ENCODE measurements at regions not wholly inside any gene's neighbourhood (a gene's known extent, or its start where the extent isn't known, plus 50 kb on each side); places are given as distances from the start of the nearest gene placed in this dataset.
"Not testable (repeated sequence)": the region's sequence is repeated elsewhere in the genome, so short reads cannot be mapped to it uniquely, and the experiment has no call there.

- DNase-seq, result peak; percentile 7
- Mint-ChIP-seq H3K27me3 (no peaks in the 10 kb centered on the region), H3K9me3 (ENCODE audit: low read depth) (peaks cover 11% of the 10 kb centered on the region), H3K36me3 (ENCODE audit: low read depth) (no peaks in the 10 kb centered on the region), H3K4me1 (peaks cover 4% of the 10 kb centered on the region), H3K27ac (no peak overlapping the region), H3K4me3 (no peak overlapping the region)
- ChIA-PET POLR2A (no interaction called here), CTCF (interaction anchor here (0.6 kb wide), 1 partner anchor 1355 kb away, joined by 4 read pairs; no protein-coding TSS in a partner anchor)
- peak; percentile 57 for ATAC-seq
- intact Hi-C loops (cut with DNase I, micrococcal nuclease), result loop anchor here in 1 of 2 experiments (5.0 kb wide), 1 partner anchor 59 kb away; no protein-coding TSS in a partner anchor
Measured at GRCh38 chr16:13378151-13378550, 476.8 kb downstream of the SHISA9 start.

- Mint-ChIP-seq H3K9me3 (ENCODE audit: low read depth) (peaks cover 16% of the 10 kb centered on the region), H3K4me3 (no peak overlapping the region), H3K36me3 (ENCODE audit: low read depth) (no peaks in the 10 kb centered on the region), H3K27ac (no peak overlapping the region), H3K4me1 (peaks cover 4% of the 10 kb centered on the region), H3K27me3 (no peaks in the 10 kb centered on the region)
- DNase-seq (no peak), ATAC-seq (no peak)
- CTCF ChIA-PET, result no interaction called here
- intact Hi-C loops (cut with DNase I, micrococcal nuclease), result loop anchor here in 1 of 2 experiments (5.0 kb wide), 1 partner anchor 58 kb away; no protein-coding TSS in a partner anchor
- POLR2A ChIA-PET, result no interaction called here
Measured at GRCh38 chr16:13379266-13379665, 477.9 kb downstream of the SHISA9 start.

GRCh38 chr16:13385156-13386040, 484.0 kb downstream of the SHISA9 start:
- DNase-seq; H3K27me3 Mint-ChIP-seq; POLR2A ChIA-PET; H3K4me1 Mint-ChIP-seq; H3K36me3 Mint-ChIP-seq (ENCODE audit: low read depth); H3K27ac Mint-ChIP-seq; ATAC-seq; intact Hi-C loops (cut with DNase I, micrococcal nuclease); H3K4me3 Mint-ChIP-seq; CTCF ChIA-PET: not testable (repeated sequence)
- H3K9me3 Mint-ChIP-seq (ENCODE audit: low read depth), result peaks cover 28% of the 10 kb centered on the region

- POLR2A ChIA-PET, result no interaction called here
- intact Hi-C loops (cut with DNase I, micrococcal nuclease), result no loop called here
- DNase-seq (no peak), ATAC-seq (no peak)
- Mint-ChIP-seq H3K4me1 (no peaks in the 10 kb centered on the region), H3K36me3 (ENCODE audit: low read depth) (no peaks in the 10 kb centered on the region), H3K27ac (no peak overlapping the region), H3K9me3 (ENCODE audit: low read depth) (peaks cover 7% of the 10 kb centered on the region), H3K4me3 (no peak overlapping the region), H3K27me3 (no peaks in the 10 kb centered on the region)
- CTCF ChIA-PET, result no interaction called here
Measured at GRCh38 chr16:13390093-13390985, 488.9 kb downstream of the SHISA9 start.

GRCh38 chr16:13390986-13391305, 489.5 kb downstream of the SHISA9 start:
- intact Hi-C loops (cut with DNase I, micrococcal nuclease), result no loop called here
- Mint-ChIP-seq H3K27ac (no peak overlapping the region), H3K27me3 (no peaks in the 10 kb centered on the region), H3K4me1 (no peaks in the 10 kb centered on the region), H3K9me3 (ENCODE audit: low read depth) (peaks cover 4% of the 10 kb centered on the region), H3K4me3 (no peak overlapping the region), H3K36me3 (ENCODE audit: low read depth) (no peaks in the 10 kb centered on the region)
- ChIA-PET POLR2A (no interaction called here), CTCF (no interaction called here)
- ATAC-seq (no peak), DNase-seq (no peak)

GRCh38 chr16:13391337-13391736, 489.9 kb downstream of the SHISA9 start:
- ChIA-PET CTCF (no interaction called here), POLR2A (no interaction called here)
- ATAC-seq, result no peak
- Mint-ChIP-seq H3K27me3 (no peaks in the 10 kb centered on the region), H3K4me1 (no peaks in the 10 kb centered on the region), H3K4me3 (no peak overlapping the region), H3K9me3 (ENCODE audit: low read depth) (peaks cover 4% of the 10 kb centered on the region), H3K36me3 (ENCODE audit: low read depth) (no peaks in the 10 kb centered on the region), H3K27ac (no peak overlapping the region)
- no peak for DNase-seq
- intact Hi-C loops (cut with DNase I, micrococcal nuclease), result no loop called here

GRCh38 chr16:13392341-13392740, 490.9 kb downstream of the SHISA9 start:
- Mint-ChIP-seq H3K27ac (no peak overlapping the region), H3K27me3 (no peaks in the 10 kb centered on the region), H3K4me1 (no peaks in the 10 kb centered on the region), H3K9me3 (ENCODE audit: low read depth) (peaks cover 4% of the 10 kb centered on the region), H3K4me3 (no peak overlapping the region), H3K36me3 (ENCODE audit: low read depth) (no peaks in the 10 kb centered on the region)
- ATAC-seq, result no peak
- ChIA-PET CTCF (no interaction called here), POLR2A (no interaction called here)
- intact Hi-C loops (cut with DNase I, micrococcal nuclease), result no loop called here
- DNase-seq, result no peak

GRCh38 chr16:13393816-13394215, 492.4 kb downstream of the SHISA9 start:
- DNase-seq (no peak), ATAC-seq (no peak)
- H3K4me1 Mint-ChIP-seq, result no peaks in the 10 kb centered on the region
- no peaks in the 10 kb centered on the region for H3K27me3 Mint-ChIP-seq
- no peaks in the 10 kb centered on the region for H3K9me3 Mint-ChIP-seq (ENCODE audit: low read depth)
- ChIA-PET POLR2A (no interaction called here), CTCF (interaction anchor here (0.6 kb wide), 1 partner anchor 338 kb away, joined by 4 read pairs; no protein-coding TSS in a partner anchor)
- no peak overlapping the region for H3K27ac Mint-ChIP-seq
- H3K4me3 Mint-ChIP-seq, result no peak overlapping the region
- intact Hi-C loops (cut with DNase I, micrococcal nuclease), result no loop called here
- H3K36me3 Mint-ChIP-seq (ENCODE audit: low read depth), result no peaks in the 10 kb centered on the region

GRCh38 chr16:13394488-13394887, 493.1 kb downstream of the SHISA9 start:
- Mint-ChIP-seq H3K27ac (no peak overlapping the region), H3K36me3 (ENCODE audit: low read depth) (no peaks in the 10 kb centered on the region), H3K4me3 (no peak overlapping the region), H3K27me3 (no peaks in the 10 kb centered on the region), H3K9me3 (ENCODE audit: low read depth) (no peaks in the 10 kb centered on the region), H3K4me1 (no peaks in the 10 kb centered on the region)
- POLR2A ChIA-PET, result interaction anchor here (0.6 kb wide), 1 partner anchor 968 kb away, joined by 3 read pairs; no protein-coding TSS in a partner anchor
- ATAC-seq (no peak), DNase-seq (no peak)
- CTCF ChIA-PET, result interaction anchor here (0.6 kb wide), 1 partner anchor 337 kb away, joined by 4 read pairs; no protein-coding TSS in a partner anchor
- intact Hi-C loops (cut with DNase I, micrococcal nuclease), result no loop called here

GRCh38 chr16:13397126-13397525, 495.7 kb downstream of the SHISA9 start:
- H3K27me3 Mint-ChIP-seq, result no peaks in the 10 kb centered on the region
- DNase-seq (no peak), ATAC-seq (no peak)
- no peaks in the 10 kb centered on the region for H3K36me3 Mint-ChIP-seq (ENCODE audit: low read depth)
- no peak overlapping the region for H3K27ac Mint-ChIP-seq
- ChIA-PET CTCF (no interaction called here), POLR2A (no interaction called here)
- intact Hi-C loops (cut with DNase I, micrococcal nuclease), result no loop called here
- H3K4me1 Mint-ChIP-seq, result no peaks in the 10 kb centered on the region
- peaks cover 3% of the 10 kb centered on the region for H3K9me3 Mint-ChIP-seq (ENCODE audit: low read depth)
- H3K4me3 Mint-ChIP-seq, result no peak overlapping the region

GRCh38 chr16:13401641-13402040, 500.2 kb downstream of the SHISA9 start:
- Mint-ChIP-seq H3K4me3 (no peak overlapping the region), H3K27ac (no peak overlapping the region), H3K36me3 (ENCODE audit: low read depth) (no peaks in the 10 kb centered on the region), H3K27me3 (no peaks in the 10 kb centered on the region), H3K9me3 (ENCODE audit: low read depth) (peaks cover 6% of the 10 kb centered on the region), H3K4me1 (no peaks in the 10 kb centered on the region)
- ChIA-PET CTCF (no interaction called here), POLR2A (no interaction called here)
- intact Hi-C loops (cut with DNase I, micrococcal nuclease), result no loop called here
- ATAC-seq, result no peak
- DNase-seq, result no peak

- intact Hi-C loops (cut with DNase I, micrococcal nuclease), result no loop called here
- Mint-ChIP-seq H3K36me3 (ENCODE audit: low read depth) (no peaks in the 10 kb centered on the region), H3K27me3 (no peaks in the 10 kb centered on the region), H3K9me3 (ENCODE audit: low read depth) (peaks cover 6% of the 10 kb centered on the region), H3K4me1 (no peaks in the 10 kb centered on the region), H3K27ac (no peak overlapping the region), H3K4me3 (no peak overlapping the region)
- ChIA-PET CTCF (no interaction called here), POLR2A (no interaction called here)
- ATAC-seq (no peak), DNase-seq (no peak)
Measured at GRCh38 chr16:13402601-13403000, 501.2 kb downstream of the SHISA9 start.

Data from activated CD4-positive, alpha-beta T cell treated with anti-CD3 and anti-CD28 coated beads for 36 hours (primary cell).